NB4 (cell line): ENCODE measurements at regions not wholly inside any gene's neighbourhood (a gene's known extent, or its start where the extent isn't known, plus 50 kb on each side); places are given as distances from the start of the nearest gene placed in this dataset.

Experiments used
- DNase-seq: peaks from one replicate; pipeline ENCODE4 v3.0.0; 2010; ENCODE audit warnings: low read depth
- H3K4me3 ChIP-seq: one replicate; pipeline ENCODE4 v1.5.1; 2011; ENCODE audit warnings: mild to moderate bottlenecking, low read depth, low read length, moderate library complexity
- CTCF ChIP-seq: IDR thresholded peaks from one replicate; pipeline ENCODE4 v1.5.1; 2012; ENCODE audit warnings: low read depth, low read length
- MAX ChIP-seq: IDR thresholded peaks from 2 replicates; pipeline ENCODE4 v1.6.1; 2011; ENCODE audit warnings: low read depth, low read length
- MYC ChIP-seq: IDR thresholded peaks from 2 replicates; pipeline ENCODE4 v1.6.1; 2011; ENCODE audit warnings: low read depth, low read length
- POLR2A ChIP-seq: IDR thresholded peaks from 2 replicates; pipeline ENCODE4 v1.6.1; 2011; ENCODE audit warnings: mild to moderate bottlenecking; ENCODE audit not compliant: insufficient read length; ENCODE audit errors: extremely low read depth

- peak; percentile 16 for DNase-seq
- H3K4me3 ChIP-seq: no peak overlapping the region
- TF ChIP-seq MAX (peak; percentile 47; the same call in 1 of the 2 replicates), MYC (no peak), CTCF (no peak)
These were observed 404.7 kb downstream of the IRS2 start for GRCh38 chr13:109381546-109382180.

GRCh38 chr13:109380457-109380856, 405.9 kb downstream of the IRS2 start:
- TF ChIP-seq MYC (no peak), MAX (no peak), CTCF (no peak), POLR2A (no peak)
- H3K4me3 ChIP-seq: no peak overlapping the region
- no peak for DNase-seq

- no peak for DNase-seq
- TF ChIP-seq MYC (no peak), MAX (no peak)
- H3K4me3 ChIP-seq: no peak overlapping the region
These were observed 406.5 kb downstream of the IRS2 start for GRCh38 chr13:109379930-109380329.

- H3K4me3 ChIP-seq: no peak overlapping the region
- no peak for DNase-seq
- no peak for TF ChIP-seq MYC
- no peak for TF ChIP-seq POLR2A
- no peak for TF ChIP-seq CTCF
- no peak for TF ChIP-seq MAX
These were observed 409.4 kb downstream of the IRS2 start for GRCh38 chr13:109376936-109377335.

GRCh38 chr13:109374609-109375200, 411.7 kb downstream of the IRS2 start:
- TF ChIP-seq POLR2A (no peak), MAX (no peak), MYC (no peak), CTCF (no peak)
- no peak overlapping the region for H3K4me3 ChIP-seq
- no peak for DNase-seq

- no peak for DNase-seq
- TF ChIP-seq POLR2A (no peak), CTCF (no peak), MYC (no peak), MAX (no peak)
- H3K4me3 ChIP-seq: no peak overlapping the region
These were observed 413.7 kb downstream of the IRS2 start for GRCh38 chr13:109372666-109373065.
